Limb (tissue), 2 donors: ENCODE measurements at regions not wholly inside any gene's neighbourhood (a gene's known extent, or its start where the extent isn't known, plus 50 kb on each side); places are given as distances from the start of the nearest gene placed in this dataset.
"Not testable (repeated sequence)": the region's sequence is repeated elsewhere in the genome, so short reads cannot be mapped to it uniquely, and the experiment has no call there.

ENCODE experiments used
- DNase-seq, 2 donors: peaks; one replicate each; pipeline ENCODE4 v3.0.0-alpha.2; 2016; ENCODE audit errors: extremely low spot score in 2 of 2

DNA sequence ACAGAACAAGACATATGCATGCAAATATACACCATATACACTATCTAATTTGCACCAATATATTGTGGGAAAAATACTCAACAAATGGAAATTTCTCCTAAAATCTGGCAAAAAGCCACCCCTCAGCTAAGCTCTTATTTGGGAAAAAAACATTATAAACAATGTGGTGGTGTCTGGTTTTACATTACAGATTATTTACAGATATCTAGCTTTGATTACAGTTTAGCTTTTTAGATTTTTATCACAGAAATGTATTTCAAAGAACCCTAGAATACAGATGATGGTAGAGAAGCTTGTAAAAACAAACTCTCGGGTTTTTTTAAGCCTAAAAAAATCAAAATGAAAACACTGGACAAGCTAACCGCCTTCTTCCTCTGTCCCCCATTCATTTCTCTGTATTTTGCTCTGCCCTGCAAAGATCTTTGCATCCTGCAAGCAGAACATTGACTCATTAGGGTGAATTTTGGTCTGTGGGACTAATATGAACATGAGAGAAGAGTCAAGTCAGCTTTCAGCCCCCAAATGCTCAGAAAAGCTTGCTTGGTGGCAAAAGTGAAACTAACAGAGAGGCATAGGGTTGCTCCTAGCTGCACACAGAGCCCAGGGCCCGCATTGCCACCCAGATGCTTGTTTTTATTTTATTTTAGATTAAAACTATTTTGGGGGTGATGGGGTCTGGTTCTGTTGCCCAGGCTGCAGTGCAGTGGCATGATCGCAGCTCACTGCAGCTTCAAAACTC, 88.8 kb upstream of the LYZL1 start:
- DNase-seq: no peak

DNA sequence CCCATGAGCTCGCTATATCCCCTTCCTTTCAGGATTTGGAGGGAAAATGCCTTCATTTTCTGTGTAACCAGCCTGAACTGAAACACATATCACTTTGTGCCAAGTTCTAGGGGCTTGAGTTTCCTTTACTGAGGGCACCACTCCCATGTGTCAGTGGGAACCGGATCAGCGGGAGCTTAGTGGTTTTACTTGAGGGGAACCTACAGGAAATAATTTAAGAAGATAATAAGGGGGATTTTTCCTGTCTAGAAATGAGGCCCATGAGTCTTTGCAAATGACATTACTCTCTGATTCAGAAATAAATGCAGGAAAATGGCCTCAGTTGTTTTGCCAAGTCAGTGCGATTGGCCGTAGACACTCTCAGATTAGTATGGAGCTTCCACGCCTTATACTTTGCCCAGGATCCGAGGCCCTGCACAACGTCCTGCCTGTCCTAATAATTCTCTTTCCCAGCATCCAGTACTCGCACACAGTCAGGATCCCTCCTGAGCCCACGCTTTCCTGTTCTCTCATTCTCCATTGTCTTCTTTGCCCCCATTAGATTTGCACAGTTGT, 86.4 kb upstream of the LYZL1 start:
- DNase-seq: no peak

DNA sequence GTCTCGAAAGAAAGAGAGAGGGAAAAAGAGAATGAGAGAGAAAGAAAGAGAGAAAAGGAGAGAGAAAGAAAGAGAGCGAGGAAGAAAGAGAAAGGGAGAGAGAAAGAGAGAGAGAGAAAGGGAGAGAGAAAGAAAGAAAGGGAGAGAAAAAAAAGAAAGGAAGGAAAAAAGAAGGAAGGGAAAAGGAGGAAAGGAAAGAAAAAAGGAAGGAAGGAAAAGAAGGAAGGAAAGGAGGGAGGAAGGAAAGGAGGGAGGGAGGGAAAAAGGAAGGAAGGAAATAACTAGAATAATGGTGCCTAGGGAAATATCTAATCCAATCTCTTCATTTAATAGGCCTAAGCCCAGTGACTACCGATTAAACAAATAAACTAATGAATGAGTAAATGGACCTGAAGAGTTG, 85.4 kb upstream of the LYZL1 start:
- DNase-seq: no peak

DNA sequence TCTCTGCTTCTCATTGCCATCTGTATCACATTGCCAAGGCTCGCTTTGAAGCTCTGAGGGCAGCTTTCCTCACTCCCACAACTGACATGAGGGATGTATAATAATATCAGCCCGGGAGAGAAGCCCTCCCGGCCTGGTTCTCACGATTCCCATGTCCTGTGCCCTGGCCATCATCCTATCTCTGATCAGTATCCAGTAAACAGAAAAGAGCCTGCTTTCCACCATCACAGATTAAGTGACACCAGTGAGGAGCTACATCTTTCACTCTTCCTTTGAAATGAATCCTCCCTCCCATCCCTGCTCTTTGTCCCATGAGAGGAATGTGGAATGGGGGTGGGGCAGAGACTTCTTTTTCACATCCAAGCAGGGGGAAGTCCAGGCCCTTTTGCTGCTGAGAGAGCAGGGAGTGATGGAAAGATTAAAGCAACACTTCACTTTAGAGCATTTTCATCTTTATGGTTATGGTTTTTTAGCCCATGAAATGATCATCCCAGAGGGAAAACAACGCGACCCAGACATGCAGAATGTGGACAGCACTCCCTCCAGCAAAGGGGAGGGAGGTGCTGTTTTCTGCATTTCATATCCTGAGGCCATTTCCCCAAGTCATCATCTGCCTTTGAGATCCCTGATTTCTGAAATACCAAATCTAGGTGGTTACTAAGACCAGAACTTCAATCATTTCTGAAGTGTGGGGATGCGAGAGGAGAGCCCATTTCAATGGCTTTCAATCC, 84.6 kb upstream of the LYZL1 start:
- no peak for DNase-seq

DNA sequence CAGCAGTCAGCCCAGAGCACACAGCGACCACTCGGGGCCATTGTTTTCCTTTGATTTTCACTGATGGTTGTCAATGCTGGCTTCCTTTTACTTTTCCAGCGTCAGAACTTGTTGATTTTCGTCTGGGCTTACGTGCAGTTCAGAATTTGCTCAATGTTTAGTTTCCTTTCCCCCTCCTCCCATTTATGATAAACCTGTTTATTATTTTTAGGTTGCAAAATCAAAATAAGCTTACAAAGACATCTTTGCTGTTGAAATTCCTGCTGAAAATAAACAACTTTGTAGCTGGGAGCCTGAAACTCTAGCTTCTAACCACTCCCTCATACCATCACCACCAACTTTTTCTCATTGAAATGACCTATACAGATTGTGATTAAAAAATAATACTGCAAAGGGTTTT, 83.1 kb upstream of the LYZL1 start:
- DNase-seq: no peak

DNA sequence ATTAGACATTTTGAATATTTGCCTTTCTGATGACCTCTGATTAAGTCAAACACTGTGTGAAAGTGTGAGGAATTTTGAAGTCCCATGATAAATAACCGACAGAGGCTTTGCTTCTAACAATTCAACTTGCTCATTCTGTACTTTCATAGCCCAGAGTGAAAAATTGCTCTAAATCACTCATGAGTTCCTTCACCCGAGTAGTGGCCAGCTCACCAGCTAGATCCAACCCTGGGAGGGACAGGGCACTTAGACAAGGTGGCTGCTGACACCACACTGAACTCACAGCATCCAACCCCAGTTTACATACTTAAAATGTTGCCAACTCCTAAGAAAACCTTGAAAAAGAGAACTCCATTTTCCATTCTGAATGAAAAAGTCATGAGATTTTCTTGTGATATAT, 80.0 kb upstream of the LYZL1 start:
- DNase-seq: no peak

DNA sequence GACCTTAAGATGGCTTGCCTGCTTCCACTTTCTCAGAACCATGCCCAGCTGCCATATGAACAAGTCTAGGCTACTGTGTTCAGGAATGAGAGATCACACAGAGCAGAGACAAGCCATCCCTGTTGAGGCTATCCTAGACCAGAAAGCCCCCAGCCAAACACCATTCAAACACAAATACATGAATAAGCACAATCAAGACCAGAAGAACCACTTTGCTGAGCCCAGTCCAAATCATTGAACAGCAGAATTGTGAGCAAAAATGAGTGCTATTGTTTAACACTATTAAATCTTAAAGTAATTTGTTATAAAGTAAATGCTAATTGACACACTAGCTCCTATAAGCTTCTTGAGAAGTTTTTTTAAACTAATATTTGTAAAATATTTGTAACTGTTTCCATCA, 79.0 kb upstream of the LYZL1 start:
- DNase-seq: no peak

DNA sequence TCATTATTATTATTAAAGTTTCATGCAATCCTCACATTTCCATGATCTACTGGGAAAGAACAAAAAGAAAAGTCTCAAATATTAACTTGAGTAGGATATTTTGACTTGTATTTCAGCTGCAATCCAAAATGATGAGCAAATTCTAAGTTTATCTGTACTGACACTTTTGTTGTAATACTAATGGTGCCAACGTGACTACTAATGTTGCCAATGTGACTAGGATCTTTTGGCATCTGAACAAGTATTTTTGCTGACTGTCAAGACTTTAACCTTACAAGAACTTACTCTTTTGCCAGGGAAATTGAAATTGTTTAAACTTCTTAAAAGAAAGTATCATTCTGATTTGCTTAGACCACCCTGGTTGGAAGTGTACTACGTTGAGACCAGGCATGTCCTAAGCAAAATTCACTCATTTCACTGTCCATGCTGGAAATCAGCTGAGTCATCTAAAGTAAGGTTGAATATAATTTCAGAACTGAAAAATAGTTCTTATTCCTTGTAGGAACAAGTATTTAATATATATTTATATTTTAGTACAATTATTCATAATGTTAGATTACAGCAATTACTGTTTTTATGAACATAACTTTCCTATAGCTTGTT, 78.5 kb upstream of the LYZL1 start:
- DNase-seq: no peak

DNA sequence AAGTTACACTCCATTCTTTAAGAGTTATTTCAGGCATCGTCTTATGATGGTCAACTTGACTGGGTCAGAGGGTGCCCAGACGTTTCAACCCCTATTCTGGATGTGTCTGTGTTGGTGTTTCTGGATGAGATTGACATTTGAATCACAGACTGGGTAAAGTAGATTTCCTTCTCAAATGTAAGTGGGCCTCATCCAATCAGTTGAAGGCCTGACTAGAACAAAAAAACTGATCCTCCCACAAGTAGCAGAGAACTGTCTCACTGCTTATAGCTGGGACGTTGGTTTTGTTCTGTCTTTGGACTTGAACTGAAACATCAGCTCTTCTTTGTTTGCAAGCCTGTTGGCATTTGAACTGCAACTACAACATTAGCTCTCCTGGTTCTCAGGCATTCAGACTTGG, 76.3 kb upstream of the LYZL1 start:
- DNase-seq: no peak

DNA sequence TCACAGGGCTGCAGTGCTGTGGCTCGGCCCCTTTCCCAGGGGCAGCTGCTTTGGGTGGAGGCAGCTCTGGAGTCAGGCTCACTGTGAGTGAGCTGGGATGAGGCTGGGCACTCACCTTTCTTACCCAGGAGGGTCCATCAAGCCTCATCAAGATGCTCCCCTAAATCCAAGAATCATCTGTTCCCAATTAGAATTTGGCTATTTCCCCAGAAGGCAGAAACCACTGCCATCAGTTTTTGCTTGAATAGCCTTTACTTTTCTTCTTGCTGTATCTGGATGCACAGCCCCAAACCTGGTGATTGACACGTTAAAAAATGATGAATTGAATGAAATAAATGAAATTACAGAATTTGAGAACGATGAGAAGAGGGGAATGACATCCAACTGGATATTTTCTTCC, 74.3 kb upstream of the LYZL1 start:
- DNase-seq: no peak

DNA sequence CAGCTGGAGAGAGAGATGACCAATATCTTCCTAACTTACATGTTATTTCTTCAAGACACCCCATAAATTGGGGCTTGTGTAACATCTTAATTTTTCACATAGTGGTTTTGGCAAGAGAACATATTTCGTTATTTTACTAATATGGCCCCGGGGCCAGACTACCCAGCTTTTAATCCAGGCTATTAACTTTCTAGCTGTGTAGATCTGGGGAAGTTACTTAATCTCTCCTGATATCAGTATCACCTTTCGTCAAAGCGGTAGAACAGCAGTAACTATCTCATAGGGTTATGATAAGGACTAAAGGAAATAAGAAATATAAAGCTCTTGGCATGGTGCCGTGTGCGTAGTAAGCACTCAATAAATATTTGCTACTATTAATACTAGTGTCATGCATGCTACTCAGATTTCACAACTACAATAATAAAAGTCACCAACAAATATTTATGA, 71.6 kb upstream of the LYZL1 start:
- no peak for DNase-seq

DNA sequence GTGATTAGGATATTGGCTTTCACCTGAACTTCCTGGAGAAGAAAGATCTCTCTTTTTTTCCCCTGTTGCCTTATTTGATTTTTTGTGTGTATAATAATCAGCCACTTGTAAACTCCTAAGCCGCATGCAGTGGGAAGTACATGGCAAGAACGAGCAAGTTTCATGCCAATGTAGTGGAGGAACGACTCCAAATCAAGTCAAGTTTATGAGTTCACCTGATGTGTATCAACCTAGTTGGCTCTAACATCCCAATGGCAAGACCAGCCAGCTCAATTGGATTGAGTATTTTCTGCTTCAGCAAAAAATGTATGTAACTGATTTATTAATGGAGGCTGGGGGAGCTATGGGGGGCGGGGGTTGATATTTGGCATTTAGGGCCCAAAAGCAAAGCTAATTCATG, 65.5 kb upstream of the LYZL1 start:
- no peak for DNase-seq

DNA sequence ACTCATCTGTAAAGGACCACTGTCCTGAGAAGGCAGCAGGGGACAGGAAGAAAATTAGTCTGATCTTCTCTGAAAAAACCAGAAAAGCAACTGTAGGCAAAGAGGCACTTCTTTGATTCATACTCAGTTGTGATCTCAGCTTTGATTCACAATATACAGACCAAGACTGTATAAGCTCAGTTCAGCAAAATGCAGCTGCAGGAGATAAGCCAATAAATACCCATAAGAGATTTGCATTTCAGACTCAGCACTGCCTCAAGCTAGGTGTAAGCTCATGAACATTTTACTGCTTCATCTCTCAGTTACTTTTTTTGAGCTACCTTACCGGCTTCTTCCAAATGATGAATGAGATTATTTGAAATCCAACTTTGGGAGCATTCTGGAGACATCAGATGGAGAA, 64.2 kb upstream of the LYZL1 start:
- no peak for DNase-seq

DNA sequence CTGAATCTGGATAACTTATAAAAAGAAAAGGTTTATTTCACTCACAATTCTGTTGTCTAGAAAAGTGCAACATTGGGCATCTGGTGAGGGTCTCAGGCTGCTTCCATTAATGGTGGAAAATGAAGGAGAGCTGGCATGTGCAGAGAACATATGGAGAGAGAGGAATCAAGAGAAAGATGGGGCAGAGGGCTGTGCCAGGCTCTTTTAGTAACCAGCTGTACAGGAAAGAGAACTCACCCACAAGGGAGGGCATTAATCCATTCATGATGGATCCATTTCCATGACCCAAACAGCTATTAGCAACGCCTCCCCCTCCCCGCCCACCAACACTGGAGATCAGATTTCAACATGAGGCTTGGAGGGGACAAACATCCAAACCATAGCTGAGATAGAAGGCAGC, 61.7 kb upstream of the LYZL1 start:
- no peak for DNase-seq

DNA sequence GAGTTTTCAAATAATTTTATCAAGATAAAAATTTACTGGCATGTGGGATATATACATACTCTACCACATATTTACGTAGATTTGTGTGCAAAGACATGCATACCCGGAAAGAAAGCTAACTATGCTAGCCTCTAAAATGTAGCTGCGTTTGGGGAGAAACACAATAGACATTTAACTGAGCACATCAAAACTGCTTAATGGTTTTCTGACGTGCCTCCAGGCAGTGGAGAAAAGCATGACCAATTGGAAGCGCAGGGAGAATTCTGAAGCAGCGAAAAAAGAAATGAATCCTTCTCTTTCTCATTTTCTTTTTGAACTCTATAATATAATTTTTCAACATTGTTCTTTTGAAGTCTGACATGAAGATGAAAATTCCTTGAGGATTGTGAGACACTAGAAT, 60.3 kb upstream of the LYZL1 start:
- no peak for DNase-seq

DNA sequence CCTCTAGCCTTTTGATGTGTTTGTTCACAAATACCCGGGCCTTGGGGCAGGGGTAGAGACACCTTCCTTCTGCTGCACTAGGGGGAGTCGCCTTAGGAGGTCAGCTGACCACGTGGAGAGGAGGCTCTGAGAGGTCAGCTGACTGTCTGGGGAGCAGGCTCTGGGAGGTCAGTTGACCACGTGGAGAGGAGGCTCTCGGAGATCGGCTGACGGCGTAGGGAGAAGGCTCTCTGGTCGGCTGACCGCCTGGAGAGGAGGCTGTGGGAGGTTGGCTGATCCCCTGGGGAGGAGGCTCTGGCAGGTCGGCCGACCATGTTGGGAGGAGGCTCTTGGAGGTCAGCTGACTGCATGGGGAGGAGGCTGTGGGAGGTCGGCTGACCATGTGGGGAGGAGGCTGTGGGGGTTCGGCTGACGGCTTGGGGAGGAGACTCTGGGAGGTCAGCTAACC, 59.6 kb upstream of the LYZL1 start:
- DNase-seq: no peak

DNA sequence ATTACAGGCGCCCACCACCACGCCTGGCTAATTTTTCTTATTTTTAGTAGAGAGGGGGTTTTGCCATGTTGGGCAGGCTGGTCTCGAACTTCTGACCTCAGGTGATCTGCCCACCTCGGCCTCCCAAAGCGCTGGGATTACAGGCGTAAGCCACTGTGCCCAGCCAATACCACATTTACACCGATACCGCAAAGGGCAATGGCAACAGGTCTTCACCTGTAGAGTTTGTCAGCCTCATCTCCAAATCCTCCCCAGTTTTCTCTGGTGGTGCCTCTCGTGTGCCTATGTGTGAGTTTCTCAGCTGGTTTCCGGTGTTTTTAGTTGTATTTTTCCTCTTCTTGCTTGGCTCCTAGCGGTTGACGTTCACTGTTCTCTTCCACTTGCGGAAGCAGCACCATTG, 52.0 kb upstream of the LYZL1 start:
- not testable (repeated sequence) for DNase-seq

DNA sequence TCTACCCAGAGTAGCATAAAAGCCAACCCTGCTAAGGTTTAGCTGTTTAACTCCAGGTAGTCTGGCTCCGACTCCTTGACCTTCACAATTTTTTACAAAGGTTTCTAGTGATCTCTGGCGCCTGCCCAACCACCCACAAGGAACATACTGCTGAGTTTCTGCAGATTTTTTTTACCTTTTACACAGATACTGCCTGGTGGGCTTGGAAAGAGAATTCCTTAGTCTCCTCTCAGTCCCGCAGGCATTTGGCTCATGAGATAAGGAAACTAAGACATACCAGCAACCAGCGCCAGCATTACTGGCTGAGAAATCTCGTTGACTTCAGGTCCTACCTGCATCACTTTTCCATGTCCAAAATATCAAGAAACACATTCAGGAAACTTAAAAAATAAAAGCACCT, 51.1 kb upstream of the LYZL1 start:
- DNase-seq: no peak

DNA sequence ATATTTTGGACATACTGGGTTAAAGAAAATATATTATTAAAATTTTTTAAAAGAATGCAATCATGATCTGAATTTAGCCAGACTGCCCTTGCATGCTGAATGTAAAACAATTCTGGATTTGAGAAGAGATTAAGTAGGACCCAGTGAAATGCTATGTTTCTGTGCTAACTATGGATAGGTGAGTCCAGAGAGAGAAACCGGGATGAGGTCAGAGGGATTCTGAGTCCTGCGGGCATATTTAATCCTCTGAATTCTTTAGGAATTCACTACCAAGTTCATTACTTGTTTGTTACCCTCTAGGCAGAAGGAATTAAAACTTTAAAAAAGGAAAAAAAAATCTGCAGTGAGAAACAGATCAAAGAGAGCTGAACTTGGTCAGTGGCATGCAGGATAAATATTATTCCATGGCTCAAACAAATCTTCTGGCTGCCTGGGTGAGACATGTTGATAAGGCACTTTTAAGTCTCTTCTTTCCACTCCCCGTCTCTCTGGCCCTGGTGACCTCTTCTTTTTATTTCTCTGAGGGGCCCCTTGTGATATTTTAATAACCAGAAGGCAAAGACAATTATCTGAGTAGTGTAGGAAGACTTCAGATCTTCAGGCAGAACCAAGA, 50.2 kb upstream of the LYZL1 start:
- DNase-seq: no peak
